H9 (cell line): ENCODE measurements at regions not wholly inside any gene's neighbourhood (a gene's known extent, or its start where the extent isn't known, plus 50 kb on each side); places are given as distances from the start of the nearest gene placed in this dataset.

ENCODE experiments used
- DNase-seq: peaks from one replicate; pipeline ENCODE4 v3.0.0-alpha.2; 2017
- H2AFZ ChIP-seq: one replicate; pipeline ENCODE4 v1.6.1; 2013; ENCODE audit warnings: mild to moderate bottlenecking, low read length, control low read depth, moderate library complexity
- H2AK5ac ChIP-seq: 2 replicates; pipeline ENCODE4 v1.6.1; 2013; ENCODE audit warnings: low read length, control low read depth, mixed read lengths; ENCODE audit not compliant: insufficient read length
- H2BK120ac ChIP-seq: one replicate; pipeline ENCODE4 v1.6.1; 2013; ENCODE audit warnings: low read depth, mild to moderate bottlenecking, low read length, control low read depth, inconsistent platforms; ENCODE audit not compliant: poor library complexity, severe bottlenecking
- H2BK12ac ChIP-seq: 2 replicates; pipeline ENCODE4 v1.6.1; 2013; ENCODE audit warnings: low read length, control low read depth, mixed read lengths, low read depth; ENCODE audit not compliant: insufficient read length
- H2BK15ac ChIP-seq: 2 replicates; pipeline ENCODE4 v1.6.1; 2013; ENCODE audit warnings: low read depth, low read length, control low read depth
- H2BK20ac ChIP-seq: one replicate; pipeline ENCODE4 v1.6.1; 2013; ENCODE audit warnings: low read depth, mild to moderate bottlenecking, low read length, control low read depth, inconsistent platforms; ENCODE audit not compliant: poor library complexity, severe bottlenecking
- H2BK5ac ChIP-seq: 2 replicates; pipeline ENCODE4 v1.6.1; 2013; ENCODE audit warnings: low read length, control low read depth, mixed read lengths; ENCODE audit not compliant: insufficient read length
- H3K14ac ChIP-seq: 2 replicates; pipeline ENCODE4 v1.6.1; 2013; ENCODE audit warnings: low read length, control low read depth; ENCODE audit not compliant: insufficient read depth
- H3K18ac ChIP-seq: 2 replicates; pipeline ENCODE4 v1.6.1; 2013; ENCODE audit warnings: low read depth, mild to moderate bottlenecking, mixed read lengths, low read length, control low read depth; ENCODE audit not compliant: insufficient read length
- H3K23ac ChIP-seq: 2 replicates; pipeline ENCODE4 v1.6.1; 2013; ENCODE audit warnings: low read length, control low read depth, mixed read lengths, low read depth; ENCODE audit not compliant: insufficient read length
- H3K23me2 ChIP-seq: 2 replicates; pipeline ENCODE4 v1.6.1; 2013; ENCODE audit warnings: low read depth, mild to moderate bottlenecking, mixed read lengths, low read length, control low read depth; ENCODE audit not compliant: insufficient read length, poor library complexity, severe bottlenecking
- H3K27ac ChIP-seq: 2 replicates; pipeline ENCODE4 v1.5.1; 2013; ENCODE audit warnings: low read length, control low read depth, mixed read lengths, low read depth; ENCODE audit not compliant: insufficient read length
- H3K27me3 ChIP-seq: 2 replicates; pipeline ENCODE4 v1.6.1; 2013; ENCODE audit warnings: low read length, control low read depth, inconsistent platforms; ENCODE audit not compliant: insufficient read depth
- H3K4ac ChIP-seq: 2 replicates; pipeline ENCODE4 v1.6.1; 2013; ENCODE audit warnings: low read depth, mild to moderate bottlenecking, control low read depth, inconsistent platforms, low read length, moderate library complexity
- H3K4me1 ChIP-seq: 2 replicates; pipeline ENCODE4 v1.6.1; 2013; ENCODE audit warnings: low read length, control low read depth, inconsistent platforms; ENCODE audit not compliant: insufficient read depth
- H3K4me2 ChIP-seq: 2 replicates; pipeline ENCODE4 v1.6.1; 2013; ENCODE audit warnings: low read length, control low read depth, mixed read lengths; ENCODE audit not compliant: insufficient read length, insufficient read depth
- H3K56ac ChIP-seq: 2 replicates; pipeline ENCODE4 v1.6.1; 2013; ENCODE audit warnings: low read depth, mild to moderate bottlenecking, mixed read lengths, low read length, control low read depth; ENCODE audit not compliant: insufficient read length
- H3K79me1 ChIP-seq: 2 replicates; pipeline ENCODE4 v1.6.1; 2013; ENCODE audit warnings: low read depth, mild to moderate bottlenecking, moderate library complexity, low read length, control low read depth, inconsistent platforms; ENCODE audit not compliant: insufficient read depth, poor library complexity, severe bottlenecking
- H3K79me2 ChIP-seq: 2 replicates; pipeline ENCODE4 v1.6.1; 2013; ENCODE audit warnings: low read length, control low read depth, inconsistent platforms; ENCODE audit not compliant: insufficient read depth
- H3K9ac ChIP-seq: 2 replicates; pipeline ENCODE4 v1.6.1; 2013; ENCODE audit warnings: low read length, control low read depth, mixed read lengths; ENCODE audit not compliant: insufficient read length; ENCODE audit errors: extremely low read depth
- H3K9me3 ChIP-seq: one replicate; pipeline ENCODE4 v1.6.1; 2013; ENCODE audit warnings: low read depth, low read length, inconsistent platforms; ENCODE audit not compliant: control insufficient read depth
- H3T11ph ChIP-seq: one replicate; pipeline ENCODE4 v1.6.1; 2013; ENCODE audit warnings: mild to moderate bottlenecking, low read length, control low read depth, inconsistent platforms
- H4K20me1 ChIP-seq: one replicate; pipeline ENCODE4 v1.6.1; 2013; ENCODE audit not compliant: control insufficient read depth, insufficient read length, insufficient read depth
- H4K5ac ChIP-seq: 2 replicates; pipeline ENCODE4 v1.6.1; 2013; ENCODE audit warnings: low read depth, mild to moderate bottlenecking, mixed read lengths, low read length, control low read depth; ENCODE audit not compliant: insufficient read length
- H4K8ac ChIP-seq: replicated peaks from 2 replicates; pipeline ENCODE4 v1.6.1; 2013; ENCODE audit warnings: low read length, control low read depth, mixed read lengths, low read depth; ENCODE audit not compliant: insufficient read length
- H4K91ac ChIP-seq: 2 replicates; pipeline ENCODE4 v1.6.1; 2013; ENCODE audit warnings: low read depth, mild to moderate bottlenecking, moderate library complexity, mixed read lengths, low read length, control low read depth; ENCODE audit not compliant: insufficient read length
- H3K27ac Mint-ChIP-seq, 3 experiments: 2 replicates in 2 of 3; 3 replicates in 1 of 3; pipeline ENCODE4 v1.8.0; 2020 to 2021; ENCODE audit warnings: mixed read lengths in 3 of 3, mild to moderate bottlenecking in 1 of 3, moderate library complexity in 1 of 3
- H3K27me3 Mint-ChIP-seq: 2 replicates; pipeline ENCODE4 v1.8.0; 2021; ENCODE audit warnings: low read depth, mild to moderate bottlenecking, moderate library complexity, mixed read lengths
- H3K36me3 Mint-ChIP-seq, 3 experiments: 2 replicates in 2 of 3; 3 replicates in 1 of 3; pipeline ENCODE4 v1.8.0; 2020 to 2021; ENCODE audit warnings: low read depth in 3 of 3, mixed read lengths in 3 of 3; ENCODE audit not compliant: insufficient read depth in 1 of 3
- H3K4me1 Mint-ChIP-seq, 2 experiments: 2 replicates each; pipeline ENCODE4 v1.8.0; 2020; ENCODE audit warnings: mixed read lengths in 2 of 2
- H3K4me3 Mint-ChIP-seq, 2 experiments: 2 replicates in 1 of 2; 3 replicates in 1 of 2; pipeline ENCODE4 v1.8.0; 2020 to 2021; ENCODE audit warnings: mild to moderate bottlenecking in 2 of 2, mixed read lengths in 2 of 2, moderate library complexity in 1 of 2
- H3K9me3 Mint-ChIP-seq, 2 experiments: 2 replicates in 1 of 2; 3 replicates in 1 of 2; pipeline ENCODE4 v1.8.0; 2020; ENCODE audit warnings: mild to moderate bottlenecking in 2 of 2, mixed read lengths in 2 of 2, moderate library complexity in 1 of 2
- TF ChIP-seq, protein P1 (sequence below): fragments of 200-600 bp; sonication (generic); conservative IDR thresholded peaks from 3 replicates; pipeline ENCODE4 v1.8.0; 2021; ENCODE audit warnings: antibody characterized with exemption, mild to moderate bottlenecking

DNA sequence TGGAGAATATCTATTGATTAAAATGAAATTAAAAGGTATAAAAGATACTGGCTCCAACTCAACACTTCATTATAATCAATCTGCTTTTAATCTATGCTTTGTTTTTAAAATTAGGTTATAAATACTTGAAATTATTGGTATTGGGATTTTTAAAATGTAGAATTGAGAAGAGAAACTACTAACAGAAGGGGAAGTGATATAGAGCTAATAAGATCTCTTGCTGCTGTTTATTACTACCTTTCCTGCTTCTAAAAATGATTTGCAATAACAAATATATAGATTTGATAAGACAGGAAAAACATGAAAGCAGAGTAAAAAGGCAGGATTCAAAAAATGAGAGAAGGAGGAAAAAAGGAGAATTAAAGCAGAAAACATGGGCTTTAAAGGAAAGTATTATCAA lies 209.3 kb upstream of the NREP start:
- Histone ChIP-seq H3K4me1 (no peaks in the 10 kb centered on the region), H3K14ac (no peak overlapping the region), H2BK15ac (no peak overlapping the region), H3K9ac (no peak overlapping the region), H2BK20ac (no peak overlapping the region), H2AK5ac (no peak overlapping the region), H3K23ac (no peak overlapping the region), H3K27ac (no peak overlapping the region), H4K91ac (no peak overlapping the region), H3K27me3 (no peaks in the 10 kb centered on the region), H2BK120ac (no peak overlapping the region), H3K18ac (no peak overlapping the region), H3K4me2 (no peak overlapping the region), H4K5ac (no peak overlapping the region), H3K9me3 (no peaks in the 10 kb centered on the region), H3K23me2 (no peaks in the 10 kb centered on the region), H3K56ac (no peak overlapping the region), H3K4ac (no peak overlapping the region), H2BK12ac (no peak overlapping the region), H4K8ac (no peak overlapping the region), H3K79me2 (no peaks in the 10 kb centered on the region), H3T11ph (no peak overlapping the region), H3K79me1 (no peaks in the 10 kb centered on the region), H2BK5ac (no peak overlapping the region), H4K20me1 (no peaks in the 10 kb centered on the region), H2AFZ (no peak overlapping the region)
- H3K4me1 Mint-ChIP-seq, result no peaks in the 10 kb centered on the region
- H3K9me3 Mint-ChIP-seq, result no peaks in the 10 kb centered on the region
- TF ChIP-seq, protein P1, sequence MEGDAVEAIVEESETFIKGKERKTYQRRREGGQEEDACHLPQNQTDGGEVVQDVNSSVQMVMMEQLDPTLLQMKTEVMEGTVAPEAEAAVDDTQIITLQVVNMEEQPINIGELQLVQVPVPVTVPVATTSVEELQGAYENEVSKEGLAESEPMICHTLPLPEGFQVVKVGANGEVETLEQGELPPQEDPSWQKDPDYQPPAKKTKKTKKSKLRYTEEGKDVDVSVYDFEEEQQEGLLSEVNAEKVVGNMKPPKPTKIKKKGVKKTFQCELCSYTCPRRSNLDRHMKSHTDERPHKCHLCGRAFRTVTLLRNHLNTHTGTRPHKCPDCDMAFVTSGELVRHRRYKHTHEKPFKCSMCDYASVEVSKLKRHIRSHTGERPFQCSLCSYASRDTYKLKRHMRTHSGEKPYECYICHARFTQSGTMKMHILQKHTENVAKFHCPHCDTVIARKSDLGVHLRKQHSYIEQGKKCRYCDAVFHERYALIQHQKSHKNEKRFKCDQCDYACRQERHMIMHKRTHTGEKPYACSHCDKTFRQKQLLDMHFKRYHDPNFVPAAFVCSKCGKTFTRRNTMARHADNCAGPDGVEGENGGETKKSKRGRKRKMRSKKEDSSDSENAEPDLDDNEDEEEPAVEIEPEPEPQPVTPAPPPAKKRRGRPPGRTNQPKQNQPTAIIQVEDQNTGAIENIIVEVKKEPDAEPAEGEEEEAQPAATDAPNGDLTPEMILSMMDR, result no peak
- no peak for DNase-seq
- no peak overlapping the region for H3K4me3 Mint-ChIP-seq
- H3K27ac Mint-ChIP-seq, result no peak overlapping the region
- H3K27me3 Mint-ChIP-seq, result no peaks in the 10 kb centered on the region
- no peaks in the 10 kb centered on the region for H3K36me3 Mint-ChIP-seq
